SH-SY5Y (cell line): ENCODE measurements at regions not wholly inside any gene's neighbourhood (a gene's known extent, or its start where the extent isn't known, plus 50 kb on each side); places are given as distances from the start of the nearest gene placed in this dataset.

ENCODE experiments used
- GATA2 ChIP-seq: IDR thresholded peaks from 2 replicates; pipeline ENCODE4 v1.6.1; 2011; ENCODE audit warnings: mild to moderate bottlenecking, low read depth, low read length
- GATA3 ChIP-seq: IDR thresholded peaks from 2 replicates; pipeline ENCODE4 v1.6.1; 2011; ENCODE audit warnings: low read depth, mild to moderate bottlenecking, low read length, moderate library complexity

DNA sequence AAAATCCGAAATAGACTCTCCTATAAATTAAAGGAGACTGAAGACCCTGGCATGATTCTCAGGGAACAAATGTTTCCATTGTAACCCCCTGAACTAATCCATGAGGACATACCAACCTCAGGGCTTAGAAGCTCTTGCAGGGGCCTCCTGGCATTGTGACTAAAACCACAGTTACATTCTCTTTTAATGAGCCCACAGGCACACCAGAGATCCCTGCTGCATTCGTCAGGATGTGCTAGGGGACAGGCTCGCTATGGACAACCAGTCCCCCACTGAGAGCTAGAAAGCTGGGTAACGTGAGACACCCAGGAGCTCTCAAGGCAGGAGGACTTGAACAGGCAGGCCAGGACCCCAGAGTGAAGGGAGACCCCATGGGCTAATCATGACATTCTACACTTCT lies 140.6 kb upstream of the TNRC6C start:
- TF ChIP-seq GATA2 (no peak), GATA3 (no peak)
